ENCODE measurements at regions not wholly inside any gene's neighbourhood (a gene's known extent, or its start where the extent isn't known, plus 50 kb on each side); places are given as distances from the start of the nearest gene placed in this dataset.

- DNase-seq = no peak
These were observed 90.1 kb downstream of the ANKRD60 start for GRCh38 chr20:58138395-58138794.

- DNase-seq = no peak
These were observed 90.7 kb downstream of the ANKRD60 start for GRCh38 chr20:58137651-58138265.

- DNase-seq = no peak
These were observed 91.2 kb downstream of the ANKRD60 start for GRCh38 chr20:58137236-58137635.

- DNase-seq = no peak
These were observed 92.3 kb downstream of the ANKRD60 start for GRCh38 chr20:58136149-58136484.

GRCh38 chr20:58135441-58136148 is 92.9 kb downstream of the ANKRD60 start:
- no peak for DNase-seq

GRCh38 chr20:58133020-58133808 is 95.2 kb downstream of the ANKRD60 start:
- no peak for DNase-seq

GRCh38 chr20:58131551-58132142 is 96.8 kb downstream of the ANKRD60 start:
- no peak for DNase-seq

GRCh38 chr20:58131151-58131550 is 97.3 kb downstream of the ANKRD60 start:
- DNase-seq = no peak

GRCh38 chr20:58130581-58130980 is 97.9 kb downstream of the ANKRD60 start:
- DNase-seq = no peak

- DNase-seq = no peak
These were observed 98.3 kb downstream of the ANKRD60 start for GRCh38 chr20:58130156-58130555.

- no peak for DNase-seq
These were observed 98.7 kb downstream of the ANKRD60 start for GRCh38 chr20:58129721-58130151.

- DNase-seq = no peak
These were observed 99.5 kb downstream of the ANKRD60 start for GRCh38 chr20:58128635-58129625.

GRCh38 chr20:58127701-58128111 is 100.7 kb downstream of the ANKRD60 start:
- no peak for DNase-seq

GRCh38 chr20:58125726-58126125 is 102.7 kb downstream of the ANKRD60 start:
- DNase-seq = no peak

GRCh38 chr20:58117944-58118343 is 110.5 kb downstream of the ANKRD60 start:
- DNase-seq = no peak

- no peak for DNase-seq
These were observed 111.9 kb downstream of the ANKRD60 start for GRCh38 chr20:58116505-58116904.

- DNase-seq = no peak
These were observed 114.7 kb downstream of the ANKRD60 start for GRCh38 chr20:58113716-58114115.

GRCh38 chr20:58112017-58112781 is 116.3 kb downstream of the ANKRD60 start:
- no peak for DNase-seq

- no peak for DNase-seq
These were observed 117.0 kb downstream of the ANKRD60 start for GRCh38 chr20:58111310-58112016.

GRCh38 chr20:58109918-58110635 is 118.4 kb downstream of the ANKRD60 start:
- DNase-seq = no peak

Measured in activated naive CD4-positive, alpha-beta T cell treated with Interleukin-2 at 50 U/mL for 16 hours (primary cell).